ENCODE measurements at regions not wholly inside any gene's neighbourhood (a gene's known extent, or its start where the extent isn't known, plus 50 kb on each side); places are given as distances from the start of the nearest gene placed in this dataset.

DNA sequence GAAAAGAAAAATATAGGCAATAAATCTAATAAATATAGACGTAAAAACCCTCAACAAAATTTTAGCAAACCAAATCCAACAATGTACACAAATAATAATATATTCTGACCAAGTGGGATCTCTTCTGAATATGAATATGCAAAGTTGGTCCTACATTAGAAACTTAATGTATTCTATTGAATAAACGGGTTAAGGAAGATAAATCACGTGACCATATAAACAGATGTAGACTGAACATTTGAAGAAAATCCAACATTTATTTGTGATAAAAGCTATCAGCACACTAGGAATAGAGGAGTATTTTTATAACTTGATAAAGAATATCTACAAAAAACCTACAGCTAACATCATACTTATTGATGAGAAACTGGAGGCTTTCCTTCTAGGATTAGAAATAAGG, 502.8 kb upstream of the KIF2B start:
- Histone ChIP-seq H2BK5ac (ENCODE audit: low read depth, low read length, poor library complexity, severe bottlenecking) (no peak overlapping the region), H2AFZ (ENCODE audit: low read depth, low read length) (no peak overlapping the region), H3K4me2 (ENCODE audit: low read length, poor library complexity, severe bottlenecking) (no peak overlapping the region), H3K4me3 (ENCODE audit: insufficient read depth in 1 of 2, low read depth in 1 of 2, low read length in 2 of 2) (no peak overlapping the region), H3K79me1 (replicated peaks; ENCODE audit: low read length, poor library complexity, severe bottlenecking) (no peaks in the 10 kb centered on the region), H2BK15ac (ENCODE audit: low read depth, poor library complexity, severe bottlenecking) (no peak overlapping the region), H3K9me3 (ENCODE audit: control insufficient read depth, low read length) (peaks cover 22% of the 10 kb centered on the region), H2BK12ac (ENCODE audit: low read length in 2 of 2) (no peak overlapping the region), H3K27ac (ENCODE audit: low read length, poor library complexity, severe bottlenecking) (no peak overlapping the region), H2AK5ac (ENCODE audit: low read length, severe bottlenecking) (no peak overlapping the region), H4K91ac (ENCODE audit: low read length) (no peak overlapping the region), H3K18ac (ENCODE audit: low read depth in 1 of 2, low read length in 2 of 2) (no peak overlapping the region), H3K27me3 (ENCODE audit: control insufficient read depth in 1 of 2, insufficient read depth in 1 of 2, low read length in 2 of 2) (no peaks in the 10 kb centered on the region), H3K9ac (ENCODE audit: low read length) (no peak overlapping the region), H3K4ac (ENCODE audit: low read depth in 1 of 2, low read length in 2 of 2) (no peak overlapping the region), H3K4me1 (ENCODE audit: control insufficient read depth, insufficient read depth, low read depth, low read length) (no peaks in the 10 kb centered on the region), H3K14ac (ENCODE audit: low read length in 2 of 2) (no peak overlapping the region), H2BK120ac (ENCODE audit: low read depth, low read length) (no peak overlapping the region), H4K8ac (ENCODE audit: low read length) (no peak overlapping the region), H3K23ac (ENCODE audit: low read length in 2 of 2) (no peak overlapping the region), H3K36me3 (ENCODE audit: control insufficient read depth in 1 of 2, insufficient read depth in 2 of 2, low read depth in 1 of 2, low read length in 2 of 2) (no peaks in the 10 kb centered on the region)
- no CpG with 5 or more reads among the region's 3 CpGs for WGBS
- no peak for DNase-seq

DNA sequence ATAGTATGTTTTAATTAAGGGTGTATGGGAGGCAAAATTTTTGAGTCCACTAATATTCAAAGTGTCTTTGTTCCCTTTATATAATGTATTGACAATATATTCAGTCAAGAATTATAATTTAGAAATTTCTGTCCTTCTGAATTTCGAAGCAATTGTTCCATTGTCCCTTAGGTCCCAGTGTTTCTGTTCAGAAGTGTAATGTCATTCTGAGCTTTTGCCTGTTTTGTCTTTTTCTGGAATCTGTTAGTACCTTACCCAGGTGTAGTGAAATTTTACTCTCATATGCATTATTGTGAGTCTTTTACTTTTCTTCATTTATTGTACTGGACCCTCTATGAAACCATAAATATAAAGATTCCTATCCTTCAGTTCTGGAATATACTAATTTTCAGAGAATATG, 505.7 kb upstream of the KIF2B start:
- Histone ChIP-seq H3K23ac (ENCODE audit: low read length in 2 of 2) (no peak overlapping the region), H3K27me3 (ENCODE audit: control insufficient read depth in 1 of 2, insufficient read depth in 1 of 2, low read length in 2 of 2) (no peaks in the 10 kb centered on the region), H3K14ac (ENCODE audit: low read length in 2 of 2) (no peak overlapping the region), H4K91ac (ENCODE audit: low read length) (no peak overlapping the region), H3K36me3 (ENCODE audit: control insufficient read depth in 1 of 2, insufficient read depth in 2 of 2, low read depth in 1 of 2, low read length in 2 of 2) (no peaks in the 10 kb centered on the region), H3K4me1 (ENCODE audit: control insufficient read depth, insufficient read depth, low read depth, low read length) (no peaks in the 10 kb centered on the region), H3K4me3 (ENCODE audit: insufficient read depth in 1 of 2, low read depth in 1 of 2, low read length in 2 of 2) (no peak overlapping the region), H4K8ac (ENCODE audit: low read length) (no peak overlapping the region), H3K4ac (ENCODE audit: low read depth in 1 of 2, low read length in 2 of 2) (no peak overlapping the region), H2AK5ac (ENCODE audit: low read length, severe bottlenecking) (no peak overlapping the region), H3K27ac (ENCODE audit: low read length, poor library complexity, severe bottlenecking) (no peak overlapping the region), H2BK12ac (ENCODE audit: low read length in 2 of 2) (no peak overlapping the region), H2BK5ac (ENCODE audit: low read depth, low read length, poor library complexity, severe bottlenecking) (no peak overlapping the region), H2AFZ (ENCODE audit: low read depth, low read length) (no peak overlapping the region), H3K18ac (ENCODE audit: low read depth in 1 of 2, low read length in 2 of 2) (no peak overlapping the region), H2BK15ac (ENCODE audit: low read depth, poor library complexity, severe bottlenecking) (no peak overlapping the region), H3K9ac (ENCODE audit: low read length) (no peak overlapping the region), H2BK120ac (ENCODE audit: low read depth, low read length) (no peak overlapping the region), H3K79me1 (replicated peaks; ENCODE audit: low read length, poor library complexity, severe bottlenecking) (no peaks in the 10 kb centered on the region), H3K4me2 (ENCODE audit: low read length, poor library complexity, severe bottlenecking) (no peak overlapping the region), H3K9me3 (ENCODE audit: control insufficient read depth, low read length) (peaks cover 22% of the 10 kb centered on the region)
- no peak for DNase-seq
- 100% methylated on average over 1 of the region's 1 CpG for WGBS

DNA sequence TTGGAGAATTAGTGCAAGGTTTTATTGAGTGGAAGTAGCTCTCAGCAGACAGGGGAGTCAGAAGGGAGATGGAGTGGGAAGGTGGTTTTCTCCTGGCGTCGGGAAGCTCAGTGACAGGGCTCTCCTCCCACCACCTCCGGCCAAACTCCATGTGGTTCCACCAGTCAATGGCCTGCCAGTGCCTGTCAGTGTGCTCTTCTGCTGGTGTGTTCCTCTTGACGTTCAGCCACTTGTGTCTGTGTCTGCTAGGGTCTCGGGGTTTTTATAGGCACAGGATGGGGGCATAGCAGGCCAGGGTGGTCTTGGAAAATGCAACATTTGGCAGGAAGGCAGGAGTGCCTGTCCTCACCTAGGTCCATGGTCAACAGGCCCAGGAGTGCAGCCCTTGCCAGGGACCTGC, 506.7 kb upstream of the KIF2B start:
- Histone ChIP-seq H3K18ac (ENCODE audit: low read depth in 1 of 2, low read length in 2 of 2) (no peak overlapping the region), H4K91ac (ENCODE audit: low read length) (no peak overlapping the region), H2BK120ac (ENCODE audit: low read depth, low read length) (no peak overlapping the region), H3K9ac (ENCODE audit: low read length) (no peak overlapping the region), H2BK15ac (ENCODE audit: low read depth, poor library complexity, severe bottlenecking) (no peak overlapping the region), H3K4me1 (ENCODE audit: control insufficient read depth, insufficient read depth, low read depth, low read length) (no peaks in the 10 kb centered on the region), H3K23ac (ENCODE audit: low read length in 2 of 2) (no peak overlapping the region), H3K36me3 (ENCODE audit: control insufficient read depth in 1 of 2, insufficient read depth in 2 of 2, low read depth in 1 of 2, low read length in 2 of 2) (no peaks in the 10 kb centered on the region), H2BK12ac (ENCODE audit: low read length in 2 of 2) (no peak overlapping the region), H3K27me3 (ENCODE audit: control insufficient read depth in 1 of 2, insufficient read depth in 1 of 2, low read length in 2 of 2) (no peaks in the 10 kb centered on the region), H3K4me2 (ENCODE audit: low read length, poor library complexity, severe bottlenecking) (no peak overlapping the region), H2AK5ac (ENCODE audit: low read length, severe bottlenecking) (no peak overlapping the region), H3K4me3 (ENCODE audit: insufficient read depth in 1 of 2, low read depth in 1 of 2, low read length in 2 of 2) (no peak overlapping the region), H4K8ac (ENCODE audit: low read length) (no peak overlapping the region), H2BK5ac (ENCODE audit: low read depth, low read length, poor library complexity, severe bottlenecking) (no peak overlapping the region), H3K4ac (ENCODE audit: low read depth in 1 of 2, low read length in 2 of 2) (no peak overlapping the region), H3K79me1 (replicated peaks; ENCODE audit: low read length, poor library complexity, severe bottlenecking) (no peaks in the 10 kb centered on the region), H3K14ac (ENCODE audit: low read length in 2 of 2) (no peak overlapping the region), H2AFZ (ENCODE audit: low read depth, low read length) (no peak overlapping the region), H3K27ac (ENCODE audit: low read length, poor library complexity, severe bottlenecking) (no peak overlapping the region), H3K9me3 (ENCODE audit: control insufficient read depth, low read length) (peaks cover 22% of the 10 kb centered on the region)
- no peak for DNase-seq
- WGBS, result 86% methylated on average over 5 of the region's 5 CpGs

DNA sequence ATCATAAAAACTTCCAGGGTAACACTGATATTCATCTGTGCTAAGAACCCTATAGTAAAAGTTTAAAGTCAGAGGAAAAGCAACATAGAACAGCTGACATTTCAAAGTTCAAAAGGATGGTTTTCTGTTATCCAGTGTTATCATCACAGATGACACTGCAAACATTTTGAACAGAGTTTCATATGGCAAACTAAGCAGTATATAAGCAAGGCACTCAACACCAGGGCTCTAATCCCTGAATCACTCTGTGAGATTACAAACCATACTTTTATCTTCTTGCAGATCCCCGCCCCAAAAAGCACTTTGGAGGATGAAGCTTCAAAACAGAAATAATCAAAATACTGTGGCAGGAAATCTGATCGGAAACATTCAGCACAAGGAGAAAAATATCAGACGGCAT, 508.2 kb upstream of the KIF2B start:
- Histone ChIP-seq H3K4ac (ENCODE audit: low read depth in 1 of 2, low read length in 2 of 2) (no peak overlapping the region), H3K4me1 (ENCODE audit: control insufficient read depth, insufficient read depth, low read depth, low read length) (no peaks in the 10 kb centered on the region), H3K27me3 (ENCODE audit: control insufficient read depth in 1 of 2, insufficient read depth in 1 of 2, low read length in 2 of 2) (no peaks in the 10 kb centered on the region), H3K27ac (ENCODE audit: low read length, poor library complexity, severe bottlenecking) (no peak overlapping the region), H3K9ac (ENCODE audit: low read length) (no peak overlapping the region), H2BK120ac (ENCODE audit: low read depth, low read length) (no peak overlapping the region), H3K23ac (ENCODE audit: low read length in 2 of 2) (no peak overlapping the region), H3K14ac (ENCODE audit: low read length in 2 of 2) (no peak overlapping the region), H3K4me2 (ENCODE audit: low read length, poor library complexity, severe bottlenecking) (no peak overlapping the region), H3K79me1 (replicated peaks; ENCODE audit: low read length, poor library complexity, severe bottlenecking) (no peaks in the 10 kb centered on the region), H3K9me3 (ENCODE audit: control insufficient read depth, low read length) (peaks cover 23% of the 10 kb centered on the region), H3K18ac (ENCODE audit: low read depth in 1 of 2, low read length in 2 of 2) (no peak overlapping the region), H3K4me3 (ENCODE audit: insufficient read depth in 1 of 2, low read depth in 1 of 2, low read length in 2 of 2) (no peak overlapping the region), H2AFZ (ENCODE audit: low read depth, low read length) (no peak overlapping the region), H2BK5ac (ENCODE audit: low read depth, low read length, poor library complexity, severe bottlenecking) (no peak overlapping the region), H4K8ac (ENCODE audit: low read length) (no peak overlapping the region), H2BK15ac (ENCODE audit: low read depth, poor library complexity, severe bottlenecking) (no peak overlapping the region), H2AK5ac (ENCODE audit: low read length, severe bottlenecking) (no peak overlapping the region), H3K36me3 (ENCODE audit: control insufficient read depth in 1 of 2, insufficient read depth in 2 of 2, low read depth in 1 of 2, low read length in 2 of 2) (no peaks in the 10 kb centered on the region), H4K91ac (ENCODE audit: low read length) (no peak overlapping the region), H2BK12ac (ENCODE audit: low read length in 2 of 2) (no peak overlapping the region)
- DNase-seq, result no peak
- WGBS, result 74% methylated on average over 2 of the region's 3 CpGs

Data from mesenchymal stem cell (in vitro differentiated cells and primary cell).